Ishikawa (cell line): ENCODE measurements at regions not wholly inside any gene's neighbourhood (a gene's known extent, or its start where the extent isn't known, plus 50 kb on each side); places are given as distances from the start of the nearest gene placed in this dataset.

Experiments used
- CEBPB ChIP-seq: IDR thresholded peaks from 2 replicates; pipeline ENCODE4 v1.6.1; 2012
- EGR1 ChIP-seq: IDR thresholded peaks from 2 replicates; pipeline ENCODE4 v1.6.1; 2012
- EP300 ChIP-seq: IDR thresholded peaks from 2 replicates; pipeline ENCODE4 v1.6.1; 2012; ENCODE audit warnings: borderline replicate concordance
- FOXM1 ChIP-seq: IDR thresholded peaks from 2 replicates; pipeline ENCODE4 v1.6.1; 2012; ENCODE audit warnings: low read depth, borderline replicate concordance
- NFIC ChIP-seq: IDR thresholded peaks from 2 replicates; pipeline ENCODE4 v1.6.1; 2012
- RAD21 ChIP-seq: IDR thresholded peaks from 2 replicates; pipeline ENCODE4 v1.6.1; 2012; ENCODE audit warnings: low read depth
- TAF1 ChIP-seq: IDR thresholded peaks from 2 replicates; pipeline ENCODE4 v1.6.1; 2012; ENCODE audit warnings: low read depth, mild to moderate bottlenecking
- TCF12 ChIP-seq: IDR thresholded peaks from 2 replicates; pipeline ENCODE4 v1.6.1; 2012; ENCODE audit warnings: low read depth
- YY1 ChIP-seq: IDR thresholded peaks from 2 replicates; pipeline ENCODE4 v1.6.1; 2012; ENCODE audit warnings: low read depth
- TF ChIP-seq, protein P1 (sequence below): IDR thresholded peaks from 2 replicates; pipeline ENCODE4 v1.6.1; 2012; ENCODE audit warnings: low read depth, mild to moderate bottlenecking

DNA sequence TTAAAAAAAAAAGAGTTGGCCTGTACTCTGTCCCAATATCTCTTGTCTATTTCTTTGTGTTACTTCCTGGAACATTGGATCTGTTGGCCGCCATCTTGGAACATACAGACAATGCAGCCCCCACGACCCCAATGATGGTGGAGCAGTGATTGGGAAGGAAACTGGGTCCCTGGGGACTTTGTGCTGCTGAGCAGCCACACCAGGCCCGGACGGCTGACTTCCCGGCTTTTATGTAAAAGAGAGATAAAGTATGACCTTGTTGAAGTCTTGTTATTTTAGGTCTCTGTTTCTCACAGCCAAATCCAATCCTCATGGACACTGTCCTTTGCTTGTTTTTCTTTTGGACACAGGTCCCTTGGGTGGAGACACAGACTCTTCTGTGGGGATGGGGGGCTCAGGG, 204.5 kb downstream of the SALL1 start:
- TF ChIP-seq, protein P1, sequence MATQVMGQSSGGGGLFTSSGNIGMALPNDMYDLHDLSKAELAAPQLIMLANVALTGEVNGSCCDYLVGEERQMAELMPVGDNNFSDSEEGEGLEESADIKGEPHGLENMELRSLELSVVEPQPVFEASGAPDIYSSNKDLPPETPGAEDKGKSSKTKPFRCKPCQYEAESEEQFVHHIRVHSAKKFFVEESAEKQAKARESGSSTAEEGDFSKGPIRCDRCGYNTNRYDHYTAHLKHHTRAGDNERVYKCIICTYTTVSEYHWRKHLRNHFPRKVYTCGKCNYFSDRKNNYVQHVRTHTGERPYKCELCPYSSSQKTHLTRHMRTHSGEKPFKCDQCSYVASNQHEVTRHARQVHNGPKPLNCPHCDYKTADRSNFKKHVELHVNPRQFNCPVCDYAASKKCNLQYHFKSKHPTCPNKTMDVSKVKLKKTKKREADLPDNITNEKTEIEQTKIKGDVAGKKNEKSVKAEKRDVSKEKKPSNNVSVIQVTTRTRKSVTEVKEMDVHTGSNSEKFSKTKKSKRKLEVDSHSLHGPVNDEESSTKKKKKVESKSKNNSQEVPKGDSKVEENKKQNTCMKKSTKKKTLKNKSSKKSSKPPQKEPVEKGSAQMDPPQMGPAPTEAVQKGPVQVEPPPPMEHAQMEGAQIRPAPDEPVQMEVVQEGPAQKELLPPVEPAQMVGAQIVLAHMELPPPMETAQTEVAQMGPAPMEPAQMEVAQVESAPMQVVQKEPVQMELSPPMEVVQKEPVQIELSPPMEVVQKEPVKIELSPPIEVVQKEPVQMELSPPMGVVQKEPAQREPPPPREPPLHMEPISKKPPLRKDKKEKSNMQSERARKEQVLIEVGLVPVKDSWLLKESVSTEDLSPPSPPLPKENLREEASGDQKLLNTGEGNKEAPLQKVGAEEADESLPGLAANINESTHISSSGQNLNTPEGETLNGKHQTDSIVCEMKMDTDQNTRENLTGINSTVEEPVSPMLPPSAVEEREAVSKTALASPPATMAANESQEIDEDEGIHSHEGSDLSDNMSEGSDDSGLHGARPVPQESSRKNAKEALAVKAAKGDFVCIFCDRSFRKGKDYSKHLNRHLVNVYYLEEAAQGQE: no peak
- TF ChIP-seq RAD21 (no peak), YY1 (no peak), EP300 (no peak), EGR1 (no peak), FOXM1 (no peak), CEBPB (no peak), TAF1 (no peak), NFIC (no peak), TCF12 (no peak)
